22Rv1 (cell line): ENCODE measurements at regions not wholly inside any gene's neighbourhood (a gene's known extent, or its start where the extent isn't known, plus 50 kb on each side); places are given as distances from the start of the nearest gene placed in this dataset.

Source experiments
- ZFX ChIP-seq: fragments of 450-650 bp; IDR thresholded peaks from 2 replicates; pipeline ENCODE4 v1.6.1; 2017; ENCODE audit warnings: antibody characterized with exemption, borderline replicate concordance
- TF ChIP-seq, protein P1 (sequence below): fragments of 450-650 bp; IDR thresholded peaks from 2 replicates; pipeline ENCODE4 v1.5.1; 2017; ENCODE audit warnings: mild to moderate bottlenecking

DNA sequence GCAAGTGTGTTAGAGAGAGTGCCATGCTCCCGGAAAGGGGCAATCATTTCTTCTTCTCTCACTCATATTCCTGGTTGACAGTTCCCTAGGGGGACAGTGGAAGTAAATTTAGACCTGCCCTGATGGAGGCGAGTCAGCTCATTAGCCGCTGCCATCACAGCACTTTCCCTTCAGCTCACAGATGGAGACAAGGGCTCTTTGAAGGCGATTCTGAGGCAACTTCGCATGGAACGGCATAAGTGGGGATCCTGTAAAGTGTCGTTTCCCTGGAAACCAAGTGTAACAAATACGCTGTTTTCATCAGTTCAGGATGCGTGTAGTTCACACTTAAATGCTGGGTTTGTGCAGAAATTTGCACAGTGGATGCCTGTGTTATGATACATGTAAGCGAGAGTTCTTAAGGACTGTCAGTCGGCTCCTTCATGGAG lies 114.5 kb upstream of the TMPRSS15 start:
- TF ChIP-seq, protein P1, sequence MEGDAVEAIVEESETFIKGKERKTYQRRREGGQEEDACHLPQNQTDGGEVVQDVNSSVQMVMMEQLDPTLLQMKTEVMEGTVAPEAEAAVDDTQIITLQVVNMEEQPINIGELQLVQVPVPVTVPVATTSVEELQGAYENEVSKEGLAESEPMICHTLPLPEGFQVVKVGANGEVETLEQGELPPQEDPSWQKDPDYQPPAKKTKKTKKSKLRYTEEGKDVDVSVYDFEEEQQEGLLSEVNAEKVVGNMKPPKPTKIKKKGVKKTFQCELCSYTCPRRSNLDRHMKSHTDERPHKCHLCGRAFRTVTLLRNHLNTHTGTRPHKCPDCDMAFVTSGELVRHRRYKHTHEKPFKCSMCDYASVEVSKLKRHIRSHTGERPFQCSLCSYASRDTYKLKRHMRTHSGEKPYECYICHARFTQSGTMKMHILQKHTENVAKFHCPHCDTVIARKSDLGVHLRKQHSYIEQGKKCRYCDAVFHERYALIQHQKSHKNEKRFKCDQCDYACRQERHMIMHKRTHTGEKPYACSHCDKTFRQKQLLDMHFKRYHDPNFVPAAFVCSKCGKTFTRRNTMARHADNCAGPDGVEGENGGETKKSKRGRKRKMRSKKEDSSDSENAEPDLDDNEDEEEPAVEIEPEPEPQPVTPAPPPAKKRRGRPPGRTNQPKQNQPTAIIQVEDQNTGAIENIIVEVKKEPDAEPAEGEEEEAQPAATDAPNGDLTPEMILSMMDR, result no peak
- TF ChIP-seq ZFX, result no peak
